OCI-LY1 (cell line): ENCODE measurements at regions not wholly inside any gene's neighbourhood (a gene's known extent, or its start where the extent isn't known, plus 50 kb on each side); places are given as distances from the start of the nearest gene placed in this dataset.

Experiments
- H2AFZ ChIP-seq: fragments of 200-600 bp; sonication (generic), shearing (Covaris generic); 2 replicates; pipeline ENCODE4 v1.6.0; 2014; ENCODE audit warnings: antibody characterized with exemption, mild to moderate bottlenecking, low read length
- H3F3A ChIP-seq: fragments of 200-600 bp; sonication (generic), shearing (Covaris generic); 2 replicates; pipeline ENCODE4 v1.6.0; 2014; ENCODE audit warnings: mild to moderate bottlenecking, antibody characterized with exemption, low read length, moderate library complexity; ENCODE audit not compliant: insufficient read depth
- H3K27ac ChIP-seq: fragments of 200-600 bp; sonication (generic); 2 replicates; pipeline ENCODE4 v1.5.1; 2014; ENCODE audit warnings: low read length, mixed run types, mild to moderate bottlenecking, low read depth; ENCODE audit not compliant: poor library complexity, severe bottlenecking
- H3K27me3 ChIP-seq: fragments of 200-600 bp; sonication (generic); 2 replicates; pipeline ENCODE4 v1.6.0; 2014; ENCODE audit warnings: antibody characterized with exemption, mild to moderate bottlenecking, low read length, moderate library complexity; ENCODE audit not compliant: insufficient read depth
- H3K36me3 ChIP-seq: fragments of 200-600 bp; sonication (generic); 2 replicates; pipeline ENCODE4 v1.6.1; 2014; ENCODE audit warnings: mild to moderate bottlenecking, antibody characterized with exemption, low read length, moderate library complexity, mixed read lengths; ENCODE audit not compliant: insufficient read depth
- H3K4me1 ChIP-seq: fragments of 200-600 bp; sonication (generic); 2 replicates; pipeline ENCODE4 v1.5.1; 2014; ENCODE audit warnings: mild to moderate bottlenecking, low read length, moderate library complexity; ENCODE audit not compliant: insufficient read depth, severe bottlenecking
- H3K4me2 ChIP-seq: fragments of 200-600 bp; sonication (generic), shearing (Covaris generic); 2 replicates; pipeline ENCODE4 v1.6.1; 2014; ENCODE audit warnings: low read length
- H3K4me3 ChIP-seq: fragments of 200-600 bp; sonication (generic); 2 replicates; pipeline ENCODE4 v1.5.1; 2014; ENCODE audit warnings: low read length, low read depth, mild to moderate bottlenecking, mixed read lengths; ENCODE audit not compliant: poor library complexity, severe bottlenecking
- H3K79me2 ChIP-seq: fragments of 200-600 bp; shearing (Covaris generic); 2 replicates; pipeline ENCODE4 v1.6.1; 2016; ENCODE audit warnings: mixed run types, low read length, mixed read lengths; ENCODE audit not compliant: insufficient read depth
- H3K9ac ChIP-seq: fragments of 200-600 bp; sonication (generic), shearing (Covaris generic); 2 replicates; pipeline ENCODE4 v1.6.1; 2014; ENCODE audit warnings: mild to moderate bottlenecking, low read length, mixed read lengths
- H3K9me2 ChIP-seq: fragments of 200-600 bp; sonication (generic), shearing (Covaris generic); 2 replicates; pipeline ENCODE4 v1.6.1; 2014; ENCODE audit warnings: low read depth, mild to moderate bottlenecking, low read length, mixed read lengths
- H3K9me3 ChIP-seq: fragments of 200-600 bp; shearing (Covaris generic); 2 replicates; pipeline ENCODE4 v1.6.1; 2014; ENCODE audit warnings: low read length, mixed read lengths
- H4K20me1 ChIP-seq: fragments of 200-600 bp; sonication (generic), shearing (Covaris generic); 2 replicates; pipeline ENCODE4 v1.6.0; 2016; ENCODE audit warnings: mild to moderate bottlenecking, low read length; ENCODE audit not compliant: insufficient read depth
- CTCF ChIP-seq: fragments of 200-600 bp; sonication (generic), shearing (Covaris generic); IDR thresholded peaks from 2 replicates; pipeline ENCODE4 v1.5.1; 2017; ENCODE audit warnings: mild to moderate bottlenecking, antibody characterized with exemption, low read length, moderate library complexity, mixed read lengths
- EZH2 ChIP-seq: fragments of 200-600 bp; sonication (generic), shearing (Covaris generic); IDR thresholded peaks from 2 replicates; pipeline ENCODE4 v1.8.0; 2017; ENCODE audit warnings: borderline replicate concordance, mixed run types, mild to moderate bottlenecking, antibody characterized with exemption, low read length, moderate library complexity, mixed read lengths

- TF ChIP-seq EZH2 (no peak), CTCF (no peak)
- no peaks in the 10 kb centered on the region for H3K27me3 ChIP-seq
- no peaks in the 10 kb centered on the region for H3K79me2 ChIP-seq
Observed at GRCh38 chr3:25153136-25153535, 274.9 kb upstream of the RARB start.

GRCh38 chr3:25153561-25153960 is 274.5 kb upstream of the RARB start:
- TF ChIP-seq EZH2, result no peak
- TF ChIP-seq CTCF, result no peak
- Histone ChIP-seq H3K27me3 (no peaks in the 10 kb centered on the region), H2AFZ (no peak overlapping the region), H3K9me3 (no peaks in the 10 kb centered on the region), H3K36me3 (no peaks in the 10 kb centered on the region), H3K4me1 (no peaks in the 10 kb centered on the region), H3K4me3 (no peak overlapping the region), H3K27ac (no peak overlapping the region), H3K79me2 (no peaks in the 10 kb centered on the region), H3K9me2 (no peaks in the 10 kb centered on the region), H3K4me2 (no peak overlapping the region), H4K20me1 (no peaks in the 10 kb centered on the region), H3K9ac (no peak overlapping the region), H3F3A (no peaks in the 10 kb centered on the region)

More at GRCh38 chr3:25153136-25153535, 274.9 kb upstream of the RARB start:
- no peak overlapping the region for H2AFZ ChIP-seq
- H3K36me3 ChIP-seq, result no peaks in the 10 kb centered on the region
- H3K9me3 ChIP-seq, result no peaks in the 10 kb centered on the region
- no peak overlapping the region for H3K4me3 ChIP-seq
- H3K9me2 ChIP-seq, result no peaks in the 10 kb centered on the region
- no peaks in the 10 kb centered on the region for H4K20me1 ChIP-seq
- H3F3A ChIP-seq, result no peaks in the 10 kb centered on the region
- no peak overlapping the region for H3K27ac ChIP-seq
- no peak overlapping the region for H3K9ac ChIP-seq
- H3K4me1 ChIP-seq, result no peaks in the 10 kb centered on the region
- H3K4me2 ChIP-seq, result no peak overlapping the region

GRCh38 chr3:25155652-25156471 is 272.2 kb upstream of the RARB start:
- no peaks in the 10 kb centered on the region for H4K20me1 ChIP-seq
- no peak overlapping the region for H2AFZ ChIP-seq
- no peak overlapping the region for H3K4me2 ChIP-seq

More at GRCh38 chr3:25155652-25156471, 272.2 kb upstream of the RARB start:
- Histone ChIP-seq H3K27ac (no peak overlapping the region), H3K79me2 (no peaks in the 10 kb centered on the region), H3K4me1 (no peaks in the 10 kb centered on the region), H3K36me3 (no peaks in the 10 kb centered on the region), H3K9me2 (no peaks in the 10 kb centered on the region), H3K9ac (no peak overlapping the region), H3K4me3 (no peak overlapping the region), H3K27me3 (no peaks in the 10 kb centered on the region), H3F3A (no peaks in the 10 kb centered on the region), H3K9me3 (no peaks in the 10 kb centered on the region)
- TF ChIP-seq EZH2, result no peak
- no peak for TF ChIP-seq CTCF
